ENCODE measurements at regions not wholly inside any gene's neighbourhood (a gene's known extent, or its start where the extent isn't known, plus 50 kb on each side); places are given as distances from the start of the nearest gene placed in this dataset.
"Not testable (repeated sequence)": the region's sequence is repeated elsewhere in the genome, so short reads cannot be mapped to it uniquely, and the experiment has no call there.

DNA sequence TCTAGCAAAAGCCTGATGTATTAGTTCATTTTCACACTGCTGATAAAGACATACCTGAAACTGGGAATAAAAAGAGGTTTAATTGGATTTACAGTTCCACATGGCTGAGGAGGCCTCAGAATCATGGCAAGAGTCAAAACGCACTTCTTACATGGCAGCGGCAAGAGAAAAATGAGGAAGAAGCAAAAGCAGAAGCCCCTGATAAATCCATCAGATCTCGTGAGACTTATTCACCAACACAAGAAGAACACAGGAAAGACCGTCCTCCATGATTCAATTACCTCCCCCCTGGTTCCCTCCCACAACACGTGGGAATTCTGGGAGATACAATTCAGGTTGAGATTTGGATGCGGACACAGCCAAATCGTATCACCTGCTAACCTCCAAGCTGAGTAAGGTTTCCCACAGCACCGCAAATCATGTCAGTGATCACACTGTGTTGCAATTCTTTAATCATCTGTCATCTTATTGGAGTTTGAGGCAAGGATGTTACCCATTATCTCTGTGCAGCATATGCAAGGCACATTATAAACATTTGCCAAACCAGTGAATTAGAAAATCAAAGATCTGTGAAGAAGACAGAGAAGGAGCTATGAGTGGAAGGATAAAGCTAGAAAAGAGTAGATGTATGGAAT is 128.5 kb downstream of the ZNF281 start:
- DNase-seq (ENCODE audit: low spot score): no peak

DNA sequence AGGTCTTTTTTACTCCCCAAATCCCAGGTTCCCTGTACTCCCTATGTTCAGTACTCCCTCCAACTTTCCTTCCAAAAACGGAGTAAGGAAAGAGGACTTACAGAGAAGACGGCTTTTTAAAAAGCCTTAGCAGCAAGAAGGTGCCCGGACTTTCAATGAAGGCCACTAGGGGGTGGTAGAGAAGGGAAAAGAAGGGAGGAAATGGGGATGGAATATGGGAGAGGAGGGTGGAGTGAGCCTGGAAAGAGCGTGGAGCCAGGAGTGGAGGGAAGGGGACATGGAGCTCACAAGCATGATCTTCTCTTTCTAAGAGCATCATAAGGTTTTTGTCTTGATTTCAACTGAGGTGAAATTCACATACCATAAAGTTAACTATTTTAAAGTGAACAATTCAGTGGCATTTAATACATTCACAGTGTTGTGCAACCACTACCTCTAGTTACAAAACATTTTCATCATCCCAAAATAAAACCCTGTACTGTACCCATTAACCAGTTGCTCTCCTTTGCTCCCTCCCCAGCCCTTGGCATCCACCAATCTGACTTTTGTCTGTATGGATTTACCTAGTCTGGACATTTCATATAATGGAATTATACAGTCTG is 129.9 kb downstream of the ZNF281 start:
- peak; percentile 21 for DNase-seq (ENCODE audit: low spot score)

DNA sequence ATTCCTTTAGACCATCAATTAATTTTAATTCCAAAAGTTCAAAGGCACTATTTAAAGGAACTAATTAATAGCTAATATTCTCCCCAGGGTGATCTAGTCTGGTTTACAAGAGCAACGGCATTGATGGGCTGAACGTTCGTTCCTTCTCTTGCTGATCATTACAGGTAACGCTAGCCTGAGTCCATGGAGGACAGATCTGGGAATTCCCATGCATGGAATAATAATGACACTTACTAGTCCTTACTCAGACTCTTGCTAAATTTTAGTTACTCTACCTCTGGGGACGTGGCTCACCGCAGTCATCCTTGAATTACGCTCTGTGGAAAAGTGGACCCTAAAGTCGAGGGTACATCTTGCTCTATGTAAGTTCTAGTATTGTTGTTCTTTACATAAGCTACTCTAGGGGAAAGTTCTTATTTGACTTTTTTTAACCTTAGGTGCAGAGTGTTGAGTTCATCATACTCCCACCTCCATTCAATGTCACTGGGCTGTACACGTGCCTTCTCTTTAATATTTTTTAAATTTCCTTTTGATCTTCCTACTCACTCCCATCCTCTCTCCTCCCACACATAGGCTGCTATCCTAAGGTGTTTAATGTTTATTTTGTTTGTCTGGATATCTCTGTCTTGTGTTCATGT is 133.9 kb downstream of the ZNF281 start:
- no peak for DNase-seq (ENCODE audit: low spot score)

DNA sequence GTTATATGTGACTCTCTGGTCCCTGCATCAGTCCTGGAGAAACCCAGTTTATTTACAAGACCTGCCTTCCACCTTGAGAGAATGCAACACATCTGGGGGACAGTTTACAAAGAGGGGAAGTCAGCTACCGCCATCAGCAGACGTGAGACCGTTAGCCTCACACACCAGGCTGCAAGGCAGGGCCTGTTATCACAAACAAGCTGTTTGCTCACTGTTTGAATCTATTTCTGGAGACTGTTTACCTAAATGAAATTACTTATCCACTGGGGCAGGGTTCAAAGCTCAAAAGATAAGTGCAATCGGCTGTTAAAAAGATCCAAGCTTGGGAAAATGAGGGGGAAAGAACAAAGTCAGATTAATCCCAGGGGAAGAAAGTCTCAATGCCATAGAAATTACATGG is 134.4 kb downstream of the ZNF281 start:
- DNase-seq (ENCODE audit: low spot score): no peak

DNA sequence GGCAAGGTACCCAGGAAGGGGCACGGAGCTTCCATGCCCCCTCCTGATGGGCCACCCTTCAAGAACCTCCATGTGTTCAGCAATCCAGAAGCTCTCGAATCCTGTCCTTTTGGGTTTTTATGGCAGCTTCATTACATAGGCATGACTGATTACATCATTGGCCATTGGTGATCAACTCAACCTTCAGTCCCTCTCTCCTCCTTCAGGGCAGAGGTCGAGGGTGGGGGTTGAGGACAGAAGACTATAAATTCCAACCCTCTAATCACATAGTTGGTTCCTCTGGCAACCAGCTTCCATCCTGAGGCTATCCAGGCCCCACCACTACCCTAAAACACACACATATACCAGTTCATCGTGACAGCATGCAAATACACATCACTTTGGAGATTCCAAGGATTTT is 135.7 kb downstream of the ZNF281 start:
- no peak for DNase-seq (ENCODE audit: low spot score)

GRCh38 chr1:200272481-200273068 is 137.3 kb downstream of the ZNF281 start:
- DNase-seq (ENCODE audit: low spot score): no peak

- DNase-seq (ENCODE audit: low spot score): no peak
Measured at GRCh38 chr1:200269256-200269655, 140.6 kb downstream of the ZNF281 start.

DNA sequence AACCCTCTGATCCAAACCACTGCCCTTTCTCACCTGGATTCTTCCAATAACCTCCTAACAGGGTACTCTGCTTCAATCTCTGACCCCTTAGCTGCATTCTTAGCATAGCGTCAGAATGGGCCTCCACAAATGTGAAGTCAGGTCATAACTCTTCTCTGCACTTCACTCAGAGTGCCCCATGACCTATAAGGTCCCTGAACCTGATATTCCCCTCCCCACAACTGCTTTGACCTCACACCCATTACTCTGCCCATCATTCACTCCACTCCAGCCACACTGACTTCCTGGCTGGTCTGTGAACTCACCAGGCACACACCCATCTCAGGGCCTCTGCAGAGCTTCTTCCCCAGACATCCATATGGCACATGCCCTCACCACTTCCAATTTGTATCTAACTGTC is 141.9 kb downstream of the ZNF281 start:
- no peak for DNase-seq (ENCODE audit: low spot score)

GRCh38 chr1:200267458-200267857 is 142.4 kb downstream of the ZNF281 start:
- DNase-seq (ENCODE audit: low spot score): no peak

- no peak for DNase-seq (ENCODE audit: low spot score)
Measured at GRCh38 chr1:200266871-200267270, 143.0 kb downstream of the ZNF281 start.

DNA sequence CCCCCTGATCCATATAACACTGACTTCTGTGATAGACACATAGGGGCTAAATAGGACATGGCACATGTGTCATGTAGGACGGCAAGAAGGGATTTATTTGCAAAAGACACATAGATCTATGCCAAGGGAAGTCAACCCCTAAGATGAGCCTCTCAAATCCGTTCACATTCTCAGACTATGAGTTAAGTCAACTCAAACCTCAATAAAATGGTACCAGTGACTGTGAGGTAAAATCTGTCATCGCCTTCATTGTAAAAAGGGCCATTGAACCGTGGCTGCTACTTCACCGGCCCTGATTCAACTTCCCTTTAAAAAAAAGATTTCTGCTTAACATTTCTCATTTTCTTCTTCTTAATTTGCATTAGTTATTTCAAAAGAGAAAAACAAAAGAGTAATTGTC is 144.0 kb downstream of the ZNF281 start:
- no peak for DNase-seq (ENCODE audit: low spot score)

GRCh38 chr1:200265104-200265503 is 144.7 kb downstream of the ZNF281 start:
- DNase-seq (ENCODE audit: low spot score): no peak

GRCh38 chr1:200263203-200263602 is 146.6 kb downstream of the ZNF281 start:
- DNase-seq (ENCODE audit: low spot score): no peak

DNA sequence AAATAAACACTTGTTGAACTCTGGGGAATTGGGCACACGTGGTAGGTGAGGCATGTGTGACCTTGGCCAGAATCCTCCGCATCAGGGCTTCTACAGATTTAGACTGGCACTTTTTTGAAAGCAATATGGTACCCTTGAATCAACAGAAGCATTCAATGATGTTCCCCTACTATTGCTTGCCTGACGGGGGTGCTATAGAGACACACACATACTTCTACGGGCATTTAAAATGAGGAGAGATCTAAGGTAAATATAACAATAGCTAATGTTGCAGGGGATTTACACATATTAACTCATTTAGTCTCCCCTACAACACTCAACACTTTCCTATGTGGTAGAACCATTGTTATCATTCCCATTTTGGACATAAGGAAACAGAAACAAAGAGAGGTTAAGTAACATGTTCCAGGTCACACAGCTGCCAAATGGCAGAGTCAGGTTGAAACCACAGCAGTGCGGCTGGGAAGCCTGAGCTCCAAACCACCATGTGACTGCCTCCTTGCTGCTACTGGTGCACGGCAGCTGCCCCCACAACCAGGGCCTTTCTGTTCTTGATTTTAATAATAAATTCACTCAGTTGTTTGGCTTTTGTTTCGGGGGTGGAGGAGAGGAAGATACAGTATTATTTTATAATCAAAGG is 147.4 kb downstream of the ZNF281 start:
- DNase-seq (ENCODE audit: low spot score): no peak

GRCh38 chr1:200260597-200261335 is 149.1 kb downstream of the ZNF281 start:
- DNase-seq (ENCODE audit: low spot score): no peak

DNA sequence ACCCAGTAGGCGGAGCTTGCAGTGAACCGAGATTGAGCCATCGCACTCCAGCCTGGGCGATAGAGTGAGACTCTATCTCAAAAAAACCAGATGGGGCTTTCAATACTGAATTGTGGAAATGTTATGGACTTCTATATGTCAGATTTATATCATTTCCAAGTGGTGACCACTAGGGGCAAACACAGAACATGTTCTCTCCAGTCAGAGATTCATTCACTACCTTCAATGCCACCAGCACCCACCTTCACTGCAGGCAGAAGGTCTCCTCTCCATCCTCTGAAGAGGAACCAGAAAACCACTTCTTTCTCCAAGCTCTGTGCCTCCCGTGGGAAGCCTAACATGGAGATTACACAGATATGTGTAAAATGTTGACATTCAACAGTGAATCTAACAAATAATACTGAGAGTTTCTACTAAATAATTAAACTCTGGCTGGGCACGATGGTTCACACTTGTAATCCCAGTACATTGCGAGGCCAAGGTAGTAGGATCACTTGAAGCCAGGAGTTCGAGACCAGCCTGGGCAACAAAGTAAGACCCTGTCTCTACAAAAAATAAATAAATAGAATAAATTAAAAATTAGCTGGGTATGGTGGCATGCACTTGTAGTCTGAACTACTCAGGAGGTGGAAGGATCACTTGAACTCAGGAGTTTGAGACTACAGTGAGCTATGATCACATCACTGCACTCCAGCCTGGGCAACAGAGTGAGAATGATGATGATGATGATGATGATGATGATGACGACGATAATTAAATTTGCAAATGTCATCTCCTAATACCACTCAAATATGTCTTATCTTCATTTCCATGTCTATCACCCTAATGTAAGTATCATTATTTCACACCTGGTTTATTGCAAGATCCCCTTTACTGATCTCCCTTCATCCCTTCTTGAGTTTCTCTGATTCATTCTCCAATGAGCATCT is 151.1 kb downstream of the ZNF281 start:
- no peak for DNase-seq (ENCODE audit: low spot score)

DNA sequence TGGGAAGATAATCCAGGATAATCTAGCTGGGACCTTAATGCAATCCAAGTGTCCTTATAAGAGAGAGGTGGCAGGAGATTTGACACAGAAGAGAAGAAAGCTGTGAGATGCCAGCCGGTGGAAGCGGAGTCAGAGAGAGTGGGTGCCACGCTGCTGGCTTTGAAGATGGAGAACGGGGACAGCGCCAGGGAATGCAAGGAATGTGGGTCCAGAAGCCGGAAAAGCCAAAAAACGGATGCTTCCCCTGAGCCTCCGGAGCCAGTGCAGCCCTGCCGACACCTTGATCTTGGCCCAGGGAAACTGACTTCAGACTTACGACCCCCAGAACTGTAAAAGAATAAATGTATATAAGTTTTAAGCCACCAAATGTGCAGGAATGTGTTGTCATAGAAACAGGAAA is 152.6 kb downstream of the ZNF281 start:
- DNase-seq (ENCODE audit: low spot score): no peak

- DNase-seq (ENCODE audit: low spot score): not testable (repeated sequence)
Measured at GRCh38 chr1:200254602-200255001, 155.2 kb downstream of the ZNF281 start.

DNA sequence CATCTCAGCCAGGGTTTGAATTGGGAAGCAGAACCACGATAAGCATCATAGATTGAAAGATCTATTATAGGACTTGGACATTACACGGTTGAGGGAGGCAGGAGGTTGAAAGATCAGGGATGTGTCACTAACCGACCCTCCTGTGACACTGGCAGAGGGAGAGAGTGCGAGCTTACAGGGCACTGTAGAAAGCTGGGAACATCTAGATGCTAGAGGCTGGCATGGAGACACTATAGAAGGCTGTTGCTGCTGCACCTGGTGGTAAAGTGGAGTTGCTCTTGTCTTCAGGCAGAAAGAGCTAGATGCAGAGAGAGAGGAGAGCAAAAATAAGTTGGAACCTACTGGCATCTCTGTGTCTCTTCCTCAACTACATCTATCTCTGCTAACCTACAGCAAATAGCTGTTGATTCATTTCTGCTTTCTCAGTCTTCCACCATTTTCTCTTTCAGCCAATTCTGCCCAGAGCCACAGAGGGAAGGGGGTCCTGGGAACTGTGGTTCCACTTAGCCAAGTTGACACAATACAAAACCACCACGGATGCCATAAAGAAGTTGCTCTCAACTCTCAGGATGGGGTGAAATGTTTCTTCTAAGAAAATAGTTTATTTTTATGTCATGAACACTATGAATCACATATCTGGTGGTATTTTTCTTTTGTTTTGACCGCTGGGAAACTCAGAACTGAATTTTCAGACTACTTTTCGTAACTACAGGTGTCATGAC is 155.9 kb downstream of the ZNF281 start:
- no peak for DNase-seq (ENCODE audit: low spot score)

DNA sequence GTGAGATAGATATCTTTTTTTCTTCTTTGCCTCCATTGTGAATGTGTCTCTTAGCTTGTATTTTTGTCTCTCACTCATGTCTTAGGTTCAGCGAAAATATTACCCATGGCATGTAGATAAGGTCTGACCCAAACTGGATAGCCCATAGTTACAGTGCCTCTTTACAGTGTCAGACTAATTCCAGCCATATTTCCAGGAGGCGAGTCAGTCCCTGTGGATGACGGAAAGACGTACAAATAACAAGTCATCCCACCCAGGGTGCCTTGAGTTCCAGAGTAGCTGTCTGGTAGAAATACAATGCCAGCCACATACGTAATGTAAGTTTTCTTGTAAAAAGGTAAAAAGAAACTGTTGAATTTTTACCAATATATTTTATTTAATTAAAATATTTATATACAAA is 157.3 kb downstream of the ZNF281 start:
- DNase-seq (ENCODE audit: low spot score): no peak

Data from hematopoietic multipotent progenitor cell treated with erythropoietin and hydrocortisone succinate and interleukin-3 and kit ligand, for 17 days (in vitro differentiated cells).